ENCODE measurements at regions not wholly inside any gene's neighbourhood (a gene's known extent, or its start where the extent isn't known, plus 50 kb on each side); places are given as distances from the start of the nearest gene placed in this dataset.
"Not testable (repeated sequence)": the region's sequence is repeated elsewhere in the genome, so short reads cannot be mapped to it uniquely, and the experiment has no call there.

- no peak for DNase-seq
These were observed 262.7 kb downstream of the DEPDC1B start for GRCh38 chr5:60437308-60437707.

DNA sequence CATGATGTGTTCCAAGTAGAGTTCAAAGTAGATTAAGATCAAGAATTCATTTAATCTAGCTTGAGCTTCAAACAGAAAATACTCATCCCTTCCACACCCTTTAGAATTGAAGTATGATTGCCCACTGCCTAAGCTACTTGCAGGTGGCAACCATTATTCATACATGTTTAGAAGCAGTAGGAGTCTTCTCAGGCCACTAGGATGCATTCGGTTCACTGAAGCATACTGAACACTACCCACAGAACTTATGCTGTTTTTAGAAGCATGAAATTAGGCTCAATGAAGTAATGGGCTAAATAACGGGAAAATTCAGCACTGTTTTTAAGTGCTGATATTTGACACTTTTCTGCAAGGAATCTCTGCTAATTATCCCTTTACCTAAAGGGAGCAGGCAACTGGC lies 263.4 kb downstream of the DEPDC1B start:
- no peak for DNase-seq

GRCh38 chr5:60435808-60436207 lies 264.2 kb downstream of the DEPDC1B start:
- no peak for DNase-seq

GRCh38 chr5:60426189-60426588 lies 273.8 kb downstream of the DEPDC1B start:
- not testable (repeated sequence) for DNase-seq

DNA sequence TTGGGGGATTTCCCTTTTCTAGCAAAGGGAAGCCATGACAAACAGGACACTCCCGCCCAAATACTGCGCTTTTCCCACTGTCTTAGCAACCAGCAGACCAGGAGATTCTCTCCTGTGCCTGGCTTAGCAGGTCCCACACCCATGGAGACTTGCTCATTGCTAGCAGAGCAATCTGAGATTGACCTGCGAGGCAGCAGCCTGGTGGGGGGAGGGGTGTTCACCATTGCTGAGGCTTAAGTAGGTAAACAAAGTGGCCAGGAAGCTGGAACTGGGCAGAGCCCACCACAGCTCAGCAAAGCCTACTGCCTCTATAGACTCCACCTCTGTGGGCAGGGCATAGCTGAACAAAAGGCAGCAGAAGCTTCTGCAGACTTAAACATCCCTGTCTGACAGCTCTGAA lies 279.2 kb downstream of the DEPDC1B start:
- DNase-seq, result not testable (repeated sequence)

- no peak for DNase-seq
These were observed 282.3 kb downstream of the DEPDC1B start for GRCh38 chr5:60417500-60418181.

- DNase-seq, result no peak
These were observed 284.5 kb downstream of the DEPDC1B start for GRCh38 chr5:60415443-60415842.

DNA sequence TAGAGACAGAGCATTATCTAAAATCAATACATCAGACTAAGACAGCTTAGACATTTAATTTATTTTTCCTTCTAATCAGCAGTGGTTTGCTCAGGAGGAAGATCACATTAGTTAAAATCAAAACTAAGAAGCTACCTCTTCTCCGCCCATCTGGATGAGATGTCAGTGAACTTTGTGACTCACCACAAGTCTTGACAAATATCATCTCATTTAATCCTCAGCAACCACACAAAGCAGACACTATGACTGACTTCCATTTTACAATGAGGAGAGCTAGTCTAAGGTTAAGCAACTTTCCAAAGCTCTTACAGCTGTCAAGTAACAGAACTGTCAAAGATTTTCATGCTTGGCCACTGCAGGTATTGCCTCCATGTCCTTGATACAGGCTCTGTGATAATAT lies 289.5 kb downstream of the DEPDC1B start:
- no peak for DNase-seq

- no peak for DNase-seq
These were observed 295.8 kb downstream of the DEPDC1B start for GRCh38 chr5:60404171-60404570.

DNA sequence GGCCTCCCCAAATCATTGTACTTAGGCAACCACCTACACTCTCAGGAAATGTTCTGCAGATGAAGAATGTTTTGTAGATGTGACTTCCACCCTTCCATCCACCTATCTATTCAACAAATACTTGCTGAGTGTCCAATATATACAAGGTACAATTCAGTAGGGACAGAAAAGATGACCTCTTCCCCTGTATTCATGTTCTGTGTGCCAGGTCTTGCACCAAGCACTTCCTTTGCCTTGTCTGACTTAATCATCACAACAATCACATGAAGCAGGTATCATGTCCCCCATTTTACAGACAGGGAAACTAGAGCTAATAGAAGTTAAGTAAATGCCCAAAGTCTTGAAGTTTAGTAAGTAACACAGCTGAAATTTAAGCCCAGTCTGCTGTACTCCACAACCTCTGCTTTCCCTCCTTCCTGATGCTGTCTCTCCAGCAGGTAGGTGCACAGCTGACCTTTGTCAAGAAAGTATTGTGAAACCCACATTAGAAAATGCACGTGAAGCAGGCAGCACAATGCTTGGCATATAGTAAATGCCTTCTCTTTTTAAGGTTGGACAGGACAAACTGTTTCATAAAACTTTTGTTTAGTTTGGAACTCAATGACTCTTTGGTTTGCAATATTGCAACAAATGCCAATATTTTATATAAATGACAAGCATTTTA lies 296.5 kb downstream of the DEPDC1B start:
- DNase-seq, result no peak

DNA sequence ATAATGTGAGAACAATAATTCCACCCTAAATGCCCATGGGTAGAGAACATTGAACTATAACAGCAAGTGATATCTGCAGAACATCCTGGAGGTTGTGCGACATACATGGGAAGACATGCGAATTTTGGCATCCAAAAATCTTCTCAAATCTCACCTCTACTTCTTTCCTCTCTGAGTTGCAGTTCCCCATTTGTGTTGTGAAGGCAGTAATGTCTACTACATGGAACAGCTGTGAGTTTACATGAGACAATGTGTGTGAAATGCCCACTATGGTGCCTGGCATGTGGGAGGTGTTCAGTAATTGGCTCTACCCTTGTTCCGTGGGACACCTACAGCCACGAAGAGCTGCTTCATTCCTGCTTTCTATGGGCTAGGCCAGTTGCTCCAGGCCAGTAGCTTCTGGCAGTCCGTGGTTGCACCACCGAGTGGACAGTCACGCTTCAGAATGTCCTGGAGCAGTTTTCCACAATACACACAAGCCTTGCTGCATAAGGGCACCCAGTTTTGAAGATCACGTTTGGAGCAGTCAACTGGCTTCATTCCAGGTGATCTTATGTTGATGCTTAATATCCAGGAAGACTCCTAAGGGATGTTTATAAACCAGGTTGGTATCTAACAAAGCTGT lies 297.7 kb downstream of the DEPDC1B start:
- DNase-seq, result no peak

DNA sequence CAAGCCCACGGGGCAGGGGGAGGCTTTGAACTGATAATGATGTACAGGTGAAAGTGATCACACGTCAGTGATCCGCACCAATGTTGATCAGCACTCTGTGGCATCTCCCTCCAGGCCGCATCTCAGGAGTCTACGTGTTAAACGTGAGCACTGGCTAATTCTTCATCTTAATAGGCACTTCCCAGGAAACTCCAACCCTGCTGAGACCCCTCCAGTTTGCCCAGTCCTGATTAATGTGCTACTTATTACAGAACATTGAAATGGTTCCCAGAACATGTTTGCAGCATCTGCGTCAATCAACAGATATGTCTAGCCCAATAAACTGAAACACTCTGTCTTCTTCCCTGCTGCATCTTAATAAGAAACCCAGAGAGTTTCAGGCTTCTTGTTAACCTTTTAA lies 298.4 kb downstream of the DEPDC1B start:
- no peak for DNase-seq

GRCh38 chr5:60399507-60399906 lies 300.5 kb downstream of the DEPDC1B start:
- DNase-seq, result no peak

- no peak for DNase-seq
These were observed 304.1 kb downstream of the DEPDC1B start for GRCh38 chr5:60395712-60396329.

DNA sequence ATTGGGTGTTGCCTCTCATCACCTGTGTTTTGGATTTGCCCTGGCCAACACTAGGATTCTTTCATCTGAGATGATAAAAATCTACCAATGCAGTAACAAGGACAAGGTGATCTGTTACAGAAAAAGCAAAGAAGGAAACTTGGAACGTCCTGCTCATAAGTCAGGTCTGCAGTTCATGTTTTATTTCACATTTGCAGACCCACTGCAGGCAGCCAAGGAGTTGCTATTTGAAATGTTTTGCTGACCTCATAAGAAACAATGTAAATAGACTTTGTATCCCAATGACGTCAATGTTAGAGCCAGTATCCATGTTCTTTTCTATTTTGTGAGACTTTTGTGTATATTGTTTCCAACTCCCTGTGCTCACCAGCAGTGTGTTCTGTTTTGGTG lies 312.9 kb downstream of the DEPDC1B start:
- no peak for DNase-seq

DNA sequence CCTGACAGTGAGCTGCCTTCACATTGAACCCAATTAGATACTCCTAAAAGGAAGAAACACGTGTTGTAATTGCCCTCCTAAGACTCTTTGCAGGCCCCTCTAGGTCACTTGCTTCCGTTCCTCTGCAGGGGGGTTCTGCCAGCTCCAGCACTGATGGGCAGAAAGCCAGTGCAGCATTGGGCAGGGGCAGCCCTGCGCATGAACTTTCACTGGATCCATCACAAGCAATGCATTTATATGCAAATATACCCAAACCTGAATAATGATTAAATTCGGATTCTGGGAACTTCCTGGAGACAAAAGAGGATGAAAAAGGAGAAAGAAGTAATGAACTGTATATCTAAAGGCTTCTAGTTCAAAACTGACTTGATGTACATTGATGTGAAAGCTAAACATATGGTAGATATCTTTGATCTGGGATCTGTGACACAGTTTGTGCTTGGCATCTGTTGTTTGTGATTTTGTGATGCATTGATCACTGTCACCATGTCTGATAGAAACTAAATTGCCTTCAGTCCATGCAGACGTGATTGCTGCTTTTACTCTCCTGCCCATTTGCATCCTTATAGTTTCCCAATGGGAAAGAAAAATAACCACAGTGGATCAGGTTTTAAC lies 313.4 kb downstream of the DEPDC1B start:
- no peak for DNase-seq

DNA sequence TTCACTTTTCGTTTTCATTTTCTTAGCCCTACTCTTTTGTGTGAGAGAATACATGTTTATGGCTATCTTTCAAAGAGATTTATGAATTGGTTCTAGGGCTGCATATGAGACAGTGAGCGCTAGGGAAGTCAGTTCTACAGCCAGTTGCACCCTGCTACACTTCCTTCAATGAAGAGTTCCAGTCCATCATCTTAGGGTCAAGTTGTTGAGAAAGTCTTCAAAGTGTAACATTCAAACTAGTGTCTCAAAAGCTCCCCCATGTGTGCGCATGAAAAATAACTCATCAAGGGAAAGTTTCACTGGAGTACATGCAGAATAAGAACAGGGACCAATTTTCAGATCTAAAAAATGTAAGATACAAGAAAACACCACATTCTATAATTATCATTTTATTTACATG lies 317.2 kb downstream of the DEPDC1B start:
- DNase-seq, result peak; percentile 62 to 69

GRCh38 chr5:60379907-60380306 lies 320.1 kb downstream of the DEPDC1B start:
- no peak for DNase-seq

- no peak for DNase-seq
These were observed 322.1 kb downstream of the DEPDC1B start for GRCh38 chr5:60377826-60378225.

DNA sequence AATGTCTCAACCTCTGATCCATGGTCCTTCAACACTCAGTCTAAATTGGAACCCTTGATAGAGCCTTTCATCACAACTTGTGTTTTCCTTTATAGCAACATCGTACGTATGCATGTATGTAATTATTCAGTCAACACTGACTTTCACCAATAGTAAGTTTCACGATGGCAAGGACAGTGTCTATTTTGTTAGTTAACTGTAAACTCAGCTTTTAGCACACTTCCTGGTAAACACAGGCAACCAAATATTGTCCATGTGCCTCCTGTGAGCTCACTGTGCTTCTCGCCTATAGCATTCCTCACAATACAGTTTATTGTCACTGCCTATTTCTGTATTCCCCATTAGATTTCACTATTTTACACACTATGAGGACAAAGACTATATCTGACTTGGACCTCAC lies 323.1 kb downstream of the DEPDC1B start:
- no peak for DNase-seq

GRCh38 chr5:60374409-60374808 lies 325.6 kb downstream of the DEPDC1B start:
- DNase-seq, result no peak

- DNase-seq, result no peak
These were observed 327.2 kb downstream of the DEPDC1B start for GRCh38 chr5:60372786-60373185.

GRCh38 chr5:60371065-60371464 lies 328.9 kb downstream of the DEPDC1B start:
- no peak for DNase-seq

- no peak for DNase-seq
These were observed 329.5 kb downstream of the DEPDC1B start for GRCh38 chr5:60370508-60370907.

Data from Kasumi-1 (cell line).